Lung (tissue), 11 donors: ENCODE measurements at regions not wholly inside any gene's neighbourhood (a gene's known extent, or its start where the extent isn't known, plus 50 kb on each side); places are given as distances from the start of the nearest gene placed in this dataset.

Experiments used
- ATAC-seq: fragments of 200-7000 bp; cut with Tn5 transposase; one replicate; pipeline ENCODE4 v1.9.1; 2020; ENCODE audit warnings: moderate number of reproducible peaks; ENCODE audit not compliant: insufficient read depth, low FRiP score
- DNase-seq, 3 donors: peaks; one replicate each; pipeline ENCODE4 v3.0.0-alpha.2; 2013 to 2017
- H3K27ac ChIP-seq, 2 donors: one replicate each; pipeline ENCODE4 v1.5.1; 2013; ENCODE audit warnings: mild to moderate bottlenecking in 2 of 2, moderate library complexity in 2 of 2, control low read depth in 1 of 2, inconsistent platforms in 1 of 2, low read depth in 1 of 2, low read length in 1 of 2
- H3K27me3 ChIP-seq, 3 donors: one replicate each; pipeline ENCODE4 v1.5.1; 2013; ENCODE audit warnings: low read length in 2 of 3; ENCODE audit not compliant: control insufficient read depth in 3 of 3, insufficient read depth in 3 of 3
- H3K36me3 ChIP-seq, 4 donors: one replicate each; pipeline ENCODE4 v1.5.1; 2013; ENCODE audit warnings: low read length in 4 of 4, mild to moderate bottlenecking in 1 of 4, moderate library complexity in 1 of 4; ENCODE audit not compliant: control insufficient read depth in 4 of 4, insufficient read depth in 4 of 4
- H3K4me1 ChIP-seq, 5 donors: one replicate each; pipeline ENCODE4 v1.5.1; 2013; ENCODE audit warnings: low read length in 5 of 5, mild to moderate bottlenecking in 2 of 5, moderate library complexity in 1 of 5; ENCODE audit not compliant: control insufficient read depth in 5 of 5, insufficient read depth in 5 of 5
- H3K4me3 ChIP-seq: one replicate; pipeline ENCODE4 v1.5.1; 2013; ENCODE audit warnings: mild to moderate bottlenecking, control low read depth, moderate library complexity
- H3K9ac ChIP-seq, 2 donors: one replicate each; pipeline ENCODE4 v1.5.1; 2013; ENCODE audit warnings: low read length in 2 of 2, control low read depth in 1 of 2; ENCODE audit not compliant: insufficient read depth in 1 of 2
- H3K9me3 ChIP-seq, 4 donors: one replicate each; pipeline ENCODE4 v1.5.1; 2013; ENCODE audit warnings: low read length in 3 of 4, mild to moderate bottlenecking in 1 of 4, moderate library complexity in 1 of 4; ENCODE audit not compliant: control insufficient read depth in 4 of 4, insufficient read depth in 3 of 4
- WGBS, 2 donors: extraction: QIAGEN DNeasy Blood & Tissue Kit; methylation state at CpG; one replicate each; pipeline ENCODE4 v1.1.7; 2013; 5-methylcytosine and 5-hydroxymethylcytosine counted together
- TF ChIP-seq, protein P1 (sequence below): IDR thresholded peaks from 2 replicates; pipeline ENCODE4 v1.5.1; 2012; ENCODE audit warnings: mild to moderate bottlenecking; ENCODE audit errors: control extremely low read depth, extremely low read depth
- donor health status: control.
- donor health status: control.
- donor health status: Bipolar disorder and iron deficiency.
- donor health status: healthy.
- donor health status: DM: yes; HTN: yes; CAD: no.

- H3K27me3 ChIP-seq, result no peaks in the 10 kb centered on the region
- DNase-seq, result no peak
- no peak overlapping the region for H3K9ac ChIP-seq
- no peaks in the 10 kb centered on the region for H3K36me3 ChIP-seq
- no peaks in the 10 kb centered on the region for H3K9me3 ChIP-seq
- ATAC-seq, result no peak
- no peak overlapping the region for H3K4me3 ChIP-seq
- TF ChIP-seq, protein P1, sequence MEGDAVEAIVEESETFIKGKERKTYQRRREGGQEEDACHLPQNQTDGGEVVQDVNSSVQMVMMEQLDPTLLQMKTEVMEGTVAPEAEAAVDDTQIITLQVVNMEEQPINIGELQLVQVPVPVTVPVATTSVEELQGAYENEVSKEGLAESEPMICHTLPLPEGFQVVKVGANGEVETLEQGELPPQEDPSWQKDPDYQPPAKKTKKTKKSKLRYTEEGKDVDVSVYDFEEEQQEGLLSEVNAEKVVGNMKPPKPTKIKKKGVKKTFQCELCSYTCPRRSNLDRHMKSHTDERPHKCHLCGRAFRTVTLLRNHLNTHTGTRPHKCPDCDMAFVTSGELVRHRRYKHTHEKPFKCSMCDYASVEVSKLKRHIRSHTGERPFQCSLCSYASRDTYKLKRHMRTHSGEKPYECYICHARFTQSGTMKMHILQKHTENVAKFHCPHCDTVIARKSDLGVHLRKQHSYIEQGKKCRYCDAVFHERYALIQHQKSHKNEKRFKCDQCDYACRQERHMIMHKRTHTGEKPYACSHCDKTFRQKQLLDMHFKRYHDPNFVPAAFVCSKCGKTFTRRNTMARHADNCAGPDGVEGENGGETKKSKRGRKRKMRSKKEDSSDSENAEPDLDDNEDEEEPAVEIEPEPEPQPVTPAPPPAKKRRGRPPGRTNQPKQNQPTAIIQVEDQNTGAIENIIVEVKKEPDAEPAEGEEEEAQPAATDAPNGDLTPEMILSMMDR, result no peak
- 79 to 84% methylated on average over 4 of the region's 4 CpGs for WGBS, 2 donors
- no peak overlapping the region for H3K27ac ChIP-seq
- H3K4me1 ChIP-seq, result no peaks in the 10 kb centered on the region
Observed at GRCh38 chr10:52967806-52968795, 195.5 kb upstream of the MBL2 start.

DNA sequence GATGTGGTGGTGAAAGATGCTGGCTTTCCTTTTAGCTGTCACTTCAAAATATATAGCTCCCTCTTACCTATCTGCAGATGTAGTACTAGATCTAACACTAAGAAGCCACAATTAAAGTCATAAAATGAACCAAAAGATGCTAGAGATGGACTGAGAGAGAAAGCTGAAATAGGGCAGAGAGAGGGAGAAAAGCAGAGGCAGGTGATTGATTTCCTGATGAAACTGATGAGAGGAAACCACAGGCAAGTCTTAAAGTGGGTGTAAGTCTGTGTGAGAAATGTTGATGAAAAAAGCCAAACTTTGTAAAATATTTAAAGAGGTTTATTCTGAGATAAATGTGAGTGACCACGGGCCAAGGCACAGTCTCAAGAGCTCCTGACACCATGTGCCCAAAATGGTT, 194.3 kb upstream of the MBL2 start:
- no peak overlapping the region for H3K4me3 ChIP-seq
- H3K27me3 ChIP-seq, result no peaks in the 10 kb centered on the region
- ATAC-seq (no peak), DNase-seq (no peak)
- TF ChIP-seq, protein P1, result no peak
- H3K9ac ChIP-seq, result no peak overlapping the region
- H3K4me1 ChIP-seq, result no peaks in the 10 kb centered on the region
- 73 to 93% methylated on average over 1 of the region's 1 CpG for WGBS, 2 donors
- no peaks in the 10 kb centered on the region for H3K9me3 ChIP-seq
- no peaks in the 10 kb centered on the region for H3K36me3 ChIP-seq
- H3K27ac ChIP-seq, result no peak overlapping the region

DNA sequence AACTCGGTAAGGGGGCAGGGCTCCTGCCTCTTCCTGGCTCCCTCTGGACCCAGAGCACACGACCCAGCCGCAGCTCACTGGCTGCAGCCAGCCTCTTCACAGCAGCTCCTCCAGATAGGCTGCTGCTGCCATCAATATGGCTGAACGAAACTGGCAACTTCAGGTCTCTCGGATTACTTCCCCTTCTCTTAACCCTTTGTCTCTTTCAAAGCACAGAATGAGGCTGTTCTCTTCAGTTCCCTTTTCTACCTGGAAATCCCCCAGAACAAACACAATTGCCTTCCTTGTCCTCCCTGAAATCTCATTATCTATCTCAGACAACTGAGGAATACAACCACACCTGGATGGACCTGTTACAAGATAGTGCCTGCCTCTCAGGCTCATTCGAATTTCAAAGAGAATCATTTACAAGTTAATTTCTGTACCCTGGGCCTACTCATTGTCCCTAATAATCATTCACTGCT, 193.4 kb upstream of the MBL2 start:
- Histone ChIP-seq H3K9ac (no peak overlapping the region), H3K4me3 (no peak overlapping the region), H3K4me1 (no peaks in the 10 kb centered on the region), H3K36me3 (no peaks in the 10 kb centered on the region), H3K27me3 (no peaks in the 10 kb centered on the region), H3K27ac (no peak overlapping the region), H3K9me3 (no peaks in the 10 kb centered on the region)
- DNase-seq (no peak), ATAC-seq (no peak)
- TF ChIP-seq, protein P1, result no peak
- 67 to 71% methylated on average over 6 of the region's 6 CpGs for WGBS, 2 donors
